KMS-11 (cell line): ENCODE measurements at regions not wholly inside any gene's neighbourhood (a gene's known extent, or its start where the extent isn't known, plus 50 kb on each side); places are given as distances from the start of the nearest gene placed in this dataset.

Experiments used
- H2AFZ ChIP-seq: fragments of 200-600 bp; sonication (generic); 2 replicates; pipeline ENCODE4 v1.6.1; 2016; ENCODE audit warnings: antibody characterized with exemption, mixed run types, low read depth
- H3K27ac ChIP-seq: fragments of 200-600 bp; sonication (generic); 2 replicates; pipeline ENCODE4 v1.6.1; 2016; ENCODE audit warnings: mild to moderate bottlenecking, mixed run types
- H3K27me3 ChIP-seq: fragments of 200-600 bp; sonication (generic); 2 replicates; pipeline ENCODE4 v1.6.1; 2017; ENCODE audit warnings: mild to moderate bottlenecking, low read depth, mixed run types, moderate library complexity; ENCODE audit not compliant: insufficient read depth
- H3K36me3 ChIP-seq: fragments of 200-600 bp; sonication (generic); 2 replicates; pipeline ENCODE4 v1.6.1; 2017; ENCODE audit warnings: mild to moderate bottlenecking, mixed run types; ENCODE audit not compliant: insufficient read depth
- H3K4me1 ChIP-seq: fragments of 200-600 bp; sonication (generic); 2 replicates; pipeline ENCODE4 v1.6.1; 2016; ENCODE audit warnings: mild to moderate bottlenecking, low read depth, mixed run types; ENCODE audit not compliant: poor library complexity, severe bottlenecking
- H3K4me2 ChIP-seq: fragments of 200-600 bp; sonication (generic); 2 replicates; pipeline ENCODE4 v1.7.0; 2016; ENCODE audit warnings: mild to moderate bottlenecking, mixed run types
- H3K4me3 ChIP-seq: fragments of 200-600 bp; sonication (generic); IDR thresholded peaks from 2 replicates; pipeline ENCODE4 v1.6.1; 2017; ENCODE audit warnings: low read depth, low read length, mixed read lengths; ENCODE audit not compliant: insufficient read depth
- H3K79me2 ChIP-seq: fragments of 200-600 bp; sonication (generic); 2 replicates; pipeline ENCODE4 v1.6.1; 2016; ENCODE audit warnings: low read depth, mixed run types; ENCODE audit not compliant: insufficient read depth
- H3K9ac ChIP-seq: fragments of 200-600 bp; sonication (generic); 2 replicates; pipeline ENCODE4 v1.6.1; 2016; ENCODE audit warnings: mild to moderate bottlenecking, mixed run types
- H4K20me1 ChIP-seq: fragments of 200-600 bp; sonication (generic); 2 replicates; pipeline ENCODE4 v1.6.1; 2016; ENCODE audit warnings: mild to moderate bottlenecking, mixed run types; ENCODE audit not compliant: insufficient read depth
- TF ChIP-seq, protein P1 (sequence below): fragments of 200-600 bp; sonication (generic); conservative IDR thresholded peaks from 2 replicates; pipeline ENCODE4 v1.6.1; 2017; ENCODE audit warnings: low read depth, mild to moderate bottlenecking, antibody characterized with exemption, low read length, moderate library complexity, mixed read lengths

- Histone ChIP-seq H3K27me3 (no peaks in the 10 kb centered on the region), H3K79me2 (no peaks in the 10 kb centered on the region), H3K4me3 (no peak overlapping the region), H4K20me1 (no peaks in the 10 kb centered on the region), H3K9ac (no peak overlapping the region), H3K4me2 (no peak overlapping the region), H2AFZ (no peak overlapping the region), H3K36me3 (no peaks in the 10 kb centered on the region), H3K27ac (no peak overlapping the region), H3K4me1 (no peaks in the 10 kb centered on the region)
- TF ChIP-seq, protein P1, sequence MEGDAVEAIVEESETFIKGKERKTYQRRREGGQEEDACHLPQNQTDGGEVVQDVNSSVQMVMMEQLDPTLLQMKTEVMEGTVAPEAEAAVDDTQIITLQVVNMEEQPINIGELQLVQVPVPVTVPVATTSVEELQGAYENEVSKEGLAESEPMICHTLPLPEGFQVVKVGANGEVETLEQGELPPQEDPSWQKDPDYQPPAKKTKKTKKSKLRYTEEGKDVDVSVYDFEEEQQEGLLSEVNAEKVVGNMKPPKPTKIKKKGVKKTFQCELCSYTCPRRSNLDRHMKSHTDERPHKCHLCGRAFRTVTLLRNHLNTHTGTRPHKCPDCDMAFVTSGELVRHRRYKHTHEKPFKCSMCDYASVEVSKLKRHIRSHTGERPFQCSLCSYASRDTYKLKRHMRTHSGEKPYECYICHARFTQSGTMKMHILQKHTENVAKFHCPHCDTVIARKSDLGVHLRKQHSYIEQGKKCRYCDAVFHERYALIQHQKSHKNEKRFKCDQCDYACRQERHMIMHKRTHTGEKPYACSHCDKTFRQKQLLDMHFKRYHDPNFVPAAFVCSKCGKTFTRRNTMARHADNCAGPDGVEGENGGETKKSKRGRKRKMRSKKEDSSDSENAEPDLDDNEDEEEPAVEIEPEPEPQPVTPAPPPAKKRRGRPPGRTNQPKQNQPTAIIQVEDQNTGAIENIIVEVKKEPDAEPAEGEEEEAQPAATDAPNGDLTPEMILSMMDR, result no peak
Measured at GRCh38 chr2:236666646-236667204, 97.1 kb downstream of the ACKR3 start.

DNA sequence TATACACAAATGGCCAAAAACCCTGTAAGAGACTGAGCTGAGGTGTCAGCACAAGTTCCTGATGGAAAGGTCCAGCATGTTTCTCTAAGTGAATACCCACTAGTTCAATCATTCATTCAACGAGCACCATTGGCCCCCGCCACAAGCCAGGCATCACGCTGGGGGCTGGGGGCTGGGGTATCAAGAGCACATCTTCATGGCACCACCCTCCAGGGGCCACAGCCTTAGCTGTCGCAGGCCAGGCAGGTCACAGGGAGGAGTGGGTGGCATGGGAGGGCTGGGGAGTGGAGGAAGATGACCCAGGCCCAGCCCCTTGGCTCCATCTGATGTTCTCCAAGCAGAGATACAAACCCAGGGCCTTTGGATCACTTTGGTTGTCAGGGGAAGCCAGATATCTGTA lies 97.9 kb downstream of the ACKR3 start:
- Histone ChIP-seq H2AFZ (no peak overlapping the region), H3K27me3 (no peaks in the 10 kb centered on the region), H3K4me3 (no peak overlapping the region), H3K9ac (no peak overlapping the region), H3K27ac (no peak overlapping the region), H3K79me2 (no peaks in the 10 kb centered on the region), H3K4me2 (no peak overlapping the region), H3K36me3 (no peaks in the 10 kb centered on the region), H3K4me1 (no peaks in the 10 kb centered on the region), H4K20me1 (no peaks in the 10 kb centered on the region)
- TF ChIP-seq, protein P1, result no peak

GRCh38 chr2:236668531-236668969 lies 98.9 kb downstream of the ACKR3 start:
- Histone ChIP-seq H3K4me1 (no peaks in the 10 kb centered on the region), H3K36me3 (no peaks in the 10 kb centered on the region), H3K4me2 (no peak overlapping the region), H4K20me1 (no peaks in the 10 kb centered on the region), H3K79me2 (no peaks in the 10 kb centered on the region), H3K4me3 (no peak overlapping the region), H2AFZ (no peak overlapping the region), H3K27me3 (no peaks in the 10 kb centered on the region), H3K9ac (no peak overlapping the region), H3K27ac (no peak overlapping the region)
- TF ChIP-seq, protein P1, result no peak

- no peak overlapping the region for H2AFZ ChIP-seq
- no peaks in the 10 kb centered on the region for H3K27me3 ChIP-seq
- H3K27ac ChIP-seq, result no peak overlapping the region
- H3K4me3 ChIP-seq, result no peak overlapping the region
- H3K9ac ChIP-seq, result no peak overlapping the region
- H3K4me2 ChIP-seq, result no peak overlapping the region
- no peaks in the 10 kb centered on the region for H3K79me2 ChIP-seq
- no peaks in the 10 kb centered on the region for H3K36me3 ChIP-seq
- no peaks in the 10 kb centered on the region for H3K4me1 ChIP-seq
- TF ChIP-seq, protein P1, result no peak
- no peaks in the 10 kb centered on the region for H4K20me1 ChIP-seq
Measured at GRCh38 chr2:236670235-236670620, 100.6 kb downstream of the ACKR3 start.
